ENCODE measurements at regions not wholly inside any gene's neighbourhood (a gene's known extent, or its start where the extent isn't known, plus 50 kb on each side); places are given as distances from the start of the nearest gene placed in this dataset.
A peak's percentile ranks its signal among the peaks of the same experiment; 100 is the strongest.

- FAIRE-seq = no peak
- TF ChIP-seq POU2F2 (IDR thresholded peaks at IDR 0.05; ENCODE audit: low read depth, low read length) = no peak
- no peak for TF ChIP-seq SPI1 (IDR thresholded peaks at IDR 0.05; ENCODE audit: low read depth, low read length)
- TF ChIP-seq PAX5 (IDR thresholded peaks at IDR 0.05; ENCODE audit: insufficient read depth, low read length, severe bottlenecking) = no peak
- no peak for TF ChIP-seq POLR2A (IDR thresholded peaks at IDR 0.05; ENCODE audit: low read depth, low read length)
- TF ChIP-seq TAF1 (IDR thresholded peaks at IDR 0.05; ENCODE audit: low read depth, low read length) = no peak
- TF ChIP-seq POLR2AphosphoS5 (IDR thresholded peaks at IDR 0.05; ENCODE audit: low read depth, low read length) = no peak
- DNase-seq (ENCODE audit: insufficient read length, low spot score) = no peak
Observed at GRCh38 chr5:34571677-34572041, 84.5 kb upstream of the RAI14 start.

GRCh38 chr5:34574936-34575467 is 81.1 kb upstream of the RAI14 start:
- no peak for DNase-seq (ENCODE audit: insufficient read length, low spot score)
- TF ChIP-seq TAF1 (IDR thresholded peaks at IDR 0.05; ENCODE audit: low read depth, low read length) (no peak), POU2F2 (IDR thresholded peaks at IDR 0.05; ENCODE audit: low read depth, low read length) (no peak), SPI1 (IDR thresholded peaks at IDR 0.05; ENCODE audit: low read depth, low read length) (no peak), POLR2AphosphoS5 (IDR thresholded peaks at IDR 0.05; ENCODE audit: low read depth, low read length) (no peak)
- FAIRE-seq = no peak

- FAIRE-seq (no peak), DNase-seq (ENCODE audit: insufficient read length, low spot score) (no peak)
- 0 out of 2 replicates have a peak, but pooled peaks have one; percentile 38 for TF ChIP-seq SPI1 (IDR thresholded peaks at IDR 0.05; ENCODE audit: low read depth, low read length)
- no peak for TF ChIP-seq POLR2A (IDR thresholded peaks at IDR 0.05; ENCODE audit: low read depth, low read length)
Observed at GRCh38 chr5:34576891-34577666, 79.0 kb upstream of the RAI14 start.

GRCh38 chr5:34578962-34579361 is 77.2 kb upstream of the RAI14 start:
- DNase-seq (ENCODE audit: insufficient read length, low spot score) (no peak), FAIRE-seq (no peak)
- TF ChIP-seq PAX5 (IDR thresholded peaks at IDR 0.05; ENCODE audit: insufficient read depth, low read length, severe bottlenecking) = no peak
- TF ChIP-seq POLR2AphosphoS5 (IDR thresholded peaks at IDR 0.05; ENCODE audit: low read depth, low read length) = no peak
- no peak for TF ChIP-seq TAF1 (IDR thresholded peaks at IDR 0.05; ENCODE audit: low read depth, low read length)
- no peak for TF ChIP-seq POLR2A (IDR thresholded peaks at IDR 0.05; ENCODE audit: low read depth, low read length)
- no peak for TF ChIP-seq SPI1 (IDR thresholded peaks at IDR 0.05; ENCODE audit: low read depth, low read length)
- no peak for TF ChIP-seq POU2F2 (IDR thresholded peaks at IDR 0.05; ENCODE audit: low read depth, low read length)

- no peak for DNase-seq (ENCODE audit: insufficient read length, low spot score)
- no peak for FAIRE-seq
Observed at GRCh38 chr5:34580983-34581382, 75.1 kb upstream of the RAI14 start.

GRCh38 chr5:34582371-34582770 is 73.8 kb upstream of the RAI14 start:
- TF ChIP-seq POLR2AphosphoS5 (IDR thresholded peaks at IDR 0.05; ENCODE audit: low read depth, low read length) (no peak), PAX5 (IDR thresholded peaks at IDR 0.05; ENCODE audit: insufficient read depth, low read length, severe bottlenecking) (no peak), SPI1 (IDR thresholded peaks at IDR 0.05; ENCODE audit: low read depth, low read length) (no peak), POU2F2 (IDR thresholded peaks at IDR 0.05; ENCODE audit: low read depth, low read length) (no peak), TAF1 (IDR thresholded peaks at IDR 0.05; ENCODE audit: low read depth, low read length) (no peak), POLR2A (IDR thresholded peaks at IDR 0.05; ENCODE audit: low read depth, low read length) (no peak)
- no peak for DNase-seq (ENCODE audit: insufficient read length, low spot score)
- no peak for FAIRE-seq

More at GRCh38 chr5:34580983-34581382, 75.1 kb upstream of the RAI14 start:
- TF ChIP-seq TAF1 (IDR thresholded peaks at IDR 0.05; ENCODE audit: low read depth, low read length) (no peak), POLR2A (IDR thresholded peaks at IDR 0.05; ENCODE audit: low read depth, low read length) (no peak), POU2F2 (IDR thresholded peaks at IDR 0.05; ENCODE audit: low read depth, low read length) (no peak)

- DNase-seq (ENCODE audit: insufficient read length, low spot score) (no peak), FAIRE-seq (no peak)
- TF ChIP-seq SPI1 (IDR thresholded peaks at IDR 0.05; ENCODE audit: low read depth, low read length) (no peak), POLR2AphosphoS5 (IDR thresholded peaks at IDR 0.05; ENCODE audit: low read depth, low read length) (no peak), PAX5 (IDR thresholded peaks at IDR 0.05; ENCODE audit: insufficient read depth, low read length, severe bottlenecking) (no peak), TAF1 (IDR thresholded peaks at IDR 0.05; ENCODE audit: low read depth, low read length) (no peak), POLR2A (IDR thresholded peaks at IDR 0.05; ENCODE audit: low read depth, low read length) (no peak), POU2F2 (IDR thresholded peaks at IDR 0.05; ENCODE audit: low read depth, low read length) (no peak)
Observed at GRCh38 chr5:34583167-34583566, 73.0 kb upstream of the RAI14 start.

GRCh38 chr5:34584165-34584564 is 72.0 kb upstream of the RAI14 start:
- no peak for DNase-seq (ENCODE audit: insufficient read length, low spot score)
- no peak for FAIRE-seq
- no peak for TF ChIP-seq PAX5 (IDR thresholded peaks at IDR 0.05; ENCODE audit: insufficient read depth, low read length, severe bottlenecking)
- no peak for TF ChIP-seq POU2F2 (IDR thresholded peaks at IDR 0.05; ENCODE audit: low read depth, low read length)
- no peak for TF ChIP-seq POLR2A (IDR thresholded peaks at IDR 0.05; ENCODE audit: low read depth, low read length)
- TF ChIP-seq POLR2AphosphoS5 (IDR thresholded peaks at IDR 0.05; ENCODE audit: low read depth, low read length) = no peak
- TF ChIP-seq TAF1 (IDR thresholded peaks at IDR 0.05; ENCODE audit: low read depth, low read length) = no peak
- TF ChIP-seq SPI1 (IDR thresholded peaks at IDR 0.05; ENCODE audit: low read depth, low read length) = no peak

GRCh38 chr5:34585601-34586104 is 70.5 kb upstream of the RAI14 start:
- DNase-seq (ENCODE audit: insufficient read length, low spot score) = no peak
- TF ChIP-seq TAF1 (IDR thresholded peaks at IDR 0.05; ENCODE audit: low read depth, low read length) = no peak
- no peak for TF ChIP-seq POLR2A (IDR thresholded peaks at IDR 0.05; ENCODE audit: low read depth, low read length)
- no peak for TF ChIP-seq PAX5 (IDR thresholded peaks at IDR 0.05; ENCODE audit: insufficient read depth, low read length, severe bottlenecking)
- TF ChIP-seq POU2F2 (IDR thresholded peaks at IDR 0.05; ENCODE audit: low read depth, low read length) = no peak
- no peak for TF ChIP-seq POLR2AphosphoS5 (IDR thresholded peaks at IDR 0.05; ENCODE audit: low read depth, low read length)
- no peak for TF ChIP-seq SPI1 (IDR thresholded peaks at IDR 0.05; ENCODE audit: low read depth, low read length)
- no peak for FAIRE-seq

Measured in GM12891 (cell line).